CD14-positive monocyte (primary cell): ENCODE measurements at regions not wholly inside any gene's neighbourhood (a gene's known extent, or its start where the extent isn't known, plus 50 kb on each side); places are given as distances from the start of the nearest gene placed in this dataset.

Experiments
- DNase-seq, 3 donors: peaks; one replicate each; pipeline ENCODE4 v3.0.0-alpha.2; 2011 to 2022
- H2AFZ ChIP-seq: 2 replicates; pipeline ENCODE4 v1.6.0; 2012; ENCODE audit warnings: mild to moderate bottlenecking, low read depth, low read length, inconsistent platforms; ENCODE audit not compliant: insufficient read depth, poor library complexity, severe bottlenecking
- H3K27ac ChIP-seq, 2 donors: 1 replicate in 1 of 2; 2 replicates in 1 of 2; pipeline ENCODE4 v1.5.1; 2012 to 2013; ENCODE audit warnings: low read length in 2 of 2, control low read depth in 1 of 2, inconsistent platforms in 1 of 2, low read depth in 1 of 2, mild to moderate bottlenecking in 1 of 2
- H3K27me3 ChIP-seq, 2 donors: one replicate each; pipeline versions ENCODE4 v1.6.0 to v1.6.1; 2011 to 2013; ENCODE audit warnings: low read length in 2 of 2; ENCODE audit not compliant: control insufficient read depth in 2 of 2, insufficient read depth in 2 of 2
- H3K36me3 ChIP-seq, 2 donors: replicated peaks in 1 of 2; 1 replicate in 1 of 2; 2 replicates in 1 of 2; pipeline versions ENCODE4 v1.5.1 to v1.6.1; 2012 to 2013; ENCODE audit warnings: low read length in 2 of 2, control low read depth in 1 of 2, inconsistent platforms in 1 of 2, mild to moderate bottlenecking in 1 of 2; ENCODE audit not compliant: insufficient read depth in 2 of 2, control insufficient read depth in 1 of 2
- H3K4me1 ChIP-seq, 2 donors: 1 replicate in 1 of 2; 2 replicates in 1 of 2; pipeline versions ENCODE4 v1.5.1 to v1.6.1; 2012 to 2013; ENCODE audit warnings: low read length in 2 of 2, control low read depth in 1 of 2, inconsistent platforms in 1 of 2, mild to moderate bottlenecking in 1 of 2, moderate library complexity in 1 of 2; ENCODE audit not compliant: insufficient read depth in 2 of 2, control insufficient read depth in 1 of 2
- H3K4me2 ChIP-seq: replicated peaks from 2 replicates; pipeline ENCODE3; 2012; ENCODE audit warnings: low read length, moderate library complexity, mild to moderate bottlenecking; ENCODE audit not compliant: poor library complexity, severe bottlenecking; ENCODE audit errors: extremely low read depth
- H3K4me3 ChIP-seq, 3 experiments: fragments of 200-600 bp in 1 of 3; sonication (generic) in 1 of 3; replicated peaks in 1 of 3; 1 replicate in 2 of 3; 2 replicates in 1 of 3; pipeline ENCODE4 v1.5.1; 2011 to 2013; ENCODE audit warnings: low read length in 3 of 3, mild to moderate bottlenecking in 3 of 3, control low read depth in 2 of 3, low read depth in 2 of 3, inconsistent platforms in 1 of 3, moderate library complexity in 1 of 3
- H3K79me2 ChIP-seq: 2 replicates; pipeline ENCODE4 v1.6.0; 2012; ENCODE audit warnings: mild to moderate bottlenecking, control low read depth, inconsistent platforms, low read length, moderate library complexity; ENCODE audit not compliant: insufficient read depth
- H3K9ac ChIP-seq: 2 replicates; pipeline ENCODE4 v1.6.0; 2017; ENCODE audit warnings: low read length, mild to moderate bottlenecking; ENCODE audit not compliant: insufficient read depth, poor library complexity, severe bottlenecking
- H3K9me3 ChIP-seq, 2 donors: replicated peaks in 1 of 2; 1 replicate in 1 of 2; 2 replicates in 1 of 2; pipeline versions ENCODE4 v1.5.1 to v1.6.1; 2012 to 2013; ENCODE audit warnings: low read length in 2 of 2, control low read depth in 1 of 2; ENCODE audit not compliant: control insufficient read depth in 1 of 2, insufficient read depth in 1 of 2
- H4K20me1 ChIP-seq: 2 replicates; pipeline ENCODE4 v1.6.0; 2012; ENCODE audit warnings: mild to moderate bottlenecking, low read length, control low read depth, moderate library complexity; ENCODE audit not compliant: insufficient read depth
- H3K27ac Mint-ChIP-seq, 7 donors: one replicate each; pipeline ENCODE4 v1.8.0; 2020; ENCODE audit warnings: mild to moderate bottlenecking in 7 of 7, mixed read lengths in 7 of 7, moderate library complexity in 6 of 7, inconsistent platforms in 2 of 7
- H3K27me3 Mint-ChIP-seq, 3 donors: one replicate each; pipeline ENCODE4 v1.8.0; 2021 to 2022; ENCODE audit warnings: low read depth in 3 of 3, mild to moderate bottlenecking in 3 of 3, mixed read lengths in 3 of 3, moderate library complexity in 3 of 3, inconsistent platforms in 1 of 3
- H3K36me3 Mint-ChIP-seq, 2 donors: one replicate each; pipeline ENCODE4 v1.8.0; 2020; ENCODE audit warnings: mixed read lengths in 2 of 2, inconsistent platforms in 1 of 2, mild to moderate bottlenecking in 1 of 2
- H3K4me1 Mint-ChIP-seq: one replicate; pipeline ENCODE4 v1.8.0; 2020; ENCODE audit warnings: mild to moderate bottlenecking, mixed read lengths
- H3K4me3 Mint-ChIP-seq, 2 donors: one replicate each; pipeline ENCODE4 v1.8.0; 2020; ENCODE audit warnings: mild to moderate bottlenecking in 2 of 2, mixed read lengths in 2 of 2, moderate library complexity in 1 of 2
- H3K9me3 Mint-ChIP-seq, 7 donors: one replicate each; pipeline ENCODE4 v1.8.0; 2020 to 2022; ENCODE audit warnings: mixed read lengths in 7 of 7, mild to moderate bottlenecking in 6 of 7, moderate library complexity in 6 of 7, inconsistent platforms in 2 of 7
- CTCF ChIP-seq: fragments of 200-600 bp; IDR thresholded peaks from one replicate; pipeline ENCODE4 v1.8.0; 2022; ENCODE audit warnings: antibody characterized with exemption, mild to moderate bottlenecking
- WGBS: methylation state at CpG from one replicate; pipeline ENCODE4 v1.1.5; 2013; ENCODE audit warnings: missing lambda C conversion rate; ENCODE audit not compliant: insufficient coverage; 5-methylcytosine and 5-hydroxymethylcytosine counted together
- intact Hi-C, 2 donors: fragments of 100-400 bp; cut with micrococcal nuclease; formaldehyde crosslinking; loops; one replicate each; pipeline versions ENCODE4 v1.15.0 to v1.15.1; 2023

- no peak overlapping the region for H3K4me3 ChIP-seq
- H3K27me3 Mint-ChIP-seq = peaks cover 8 to 16% (median 9%) of the 10 kb centered on the region in 3 donors
- no peaks in the 10 kb centered on the region for H3K9me3 ChIP-seq
- H3K4me1 Mint-ChIP-seq = no peaks in the 10 kb centered on the region
- no peaks in the 10 kb centered on the region for H4K20me1 ChIP-seq
- WGBS = 49% methylated on average over 6 of the region's 13 CpGs
- H3K4me2 ChIP-seq = no peak overlapping the region
- no peaks in the 10 kb centered on the region for H3K27me3 ChIP-seq
- H3K4me1 ChIP-seq = no peaks in the 10 kb centered on the region
- H2AFZ ChIP-seq = no peak overlapping the region
- H3K9me3 Mint-ChIP-seq = peaks cover 0 to 4% (median 1%) of the 10 kb centered on the region in 7 donors
- no peak for DNase-seq
- H3K27ac ChIP-seq = no peak overlapping the region
- H3K9ac ChIP-seq = no peak overlapping the region
- no peaks in the 10 kb centered on the region for H3K36me3 ChIP-seq
- no peaks in the 10 kb centered on the region for H3K79me2 ChIP-seq
- no peak overlapping the region for H3K27ac Mint-ChIP-seq
- TF ChIP-seq CTCF = no peak
- H3K4me3 Mint-ChIP-seq = no peak overlapping the region
- intact Hi-C loops = no loop called here
- H3K36me3 Mint-ChIP-seq = no peaks in the 10 kb centered on the region
These were observed 180.2 kb downstream of the PTPRU start for GRCh38 chr1:29416267-29417146.

- Mint-ChIP-seq H3K27ac (no peak overlapping the region), H3K9me3 (peaks cover 0 to 3% (median 1%) of the 10 kb centered on the region in 7 donors), H3K4me3 (no peak overlapping the region), H3K27me3 (peaks cover 6 to 14% (median 9%) of the 10 kb centered on the region in 3 donors), H3K36me3 (no peaks in the 10 kb centered on the region), H3K4me1 (no peaks in the 10 kb centered on the region)
- WGBS = 58% methylated on average over 3 of the region's 3 CpGs
- H3K4me1 ChIP-seq = no peaks in the 10 kb centered on the region
- H4K20me1 ChIP-seq = no peaks in the 10 kb centered on the region
- no peaks in the 10 kb centered on the region for H3K9me3 ChIP-seq
- TF ChIP-seq CTCF = no peak
- intact Hi-C loops = no loop called here
- DNase-seq = no peak
- no peak overlapping the region for H3K4me3 ChIP-seq
- no peak overlapping the region for H2AFZ ChIP-seq
- no peak overlapping the region for H3K4me2 ChIP-seq
- H3K27ac ChIP-seq = no peak overlapping the region
- H3K9ac ChIP-seq = no peak overlapping the region
- no peaks in the 10 kb centered on the region for H3K79me2 ChIP-seq
- no peaks in the 10 kb centered on the region for H3K27me3 ChIP-seq
- H3K36me3 ChIP-seq = no peaks in the 10 kb centered on the region
These were observed 179.5 kb downstream of the PTPRU start for GRCh38 chr1:29415861-29416260.
